Naive thymus-derived CD8-positive, alpha-beta T cell (primary cell): ENCODE measurements at regions not wholly inside any gene's neighbourhood (a gene's known extent, or its start where the extent isn't known, plus 50 kb on each side); places are given as distances from the start of the nearest gene placed in this dataset.
"Not testable (repeated sequence)": the region's sequence is repeated elsewhere in the genome, so short reads cannot be mapped to it uniquely, and the experiment has no call there.

ENCODE experiments used
- ATAC-seq, 2 donors: fragments of 150-1000 bp; cut with Tn5 transposase in 1 of 2; sonication (Bioruptor Pico), chemical (Tn5 transposase) in 1 of 2; 1 replicate in 1 of 2; 2 replicates in 1 of 2; pipeline ENCODE4 v1.10.0; 2021; ENCODE audit warnings: mild to moderate bottlenecking in 2 of 2, moderate library complexity in 2 of 2
- POLR2A ChIA-PET: fragments of 350-600 bp; sonication (Branson Sonifier 250); formaldehyde crosslinking; loops from one replicate; lab custom pipeline; 2021; ENCODE audit warnings: antibody characterized with exemption; lab: Charles Lee
- DNase-seq, 10 donors: peaks; one replicate each; pipeline versions ENCODE4 v3.0.0 to v3.0.0-alpha.2; 2020 to 2022
- H3K27ac Mint-ChIP-seq, 10 donors: one replicate each; pipeline ENCODE4 v1.8.0; 2020 to 2022; ENCODE audit warnings: mild to moderate bottlenecking in 10 of 10, mixed read lengths in 10 of 10, moderate library complexity in 4 of 10, inconsistent platforms in 1 of 10
- H3K27me3 Mint-ChIP-seq, 5 donors: one replicate each; pipeline ENCODE4 v1.8.0; 2021 to 2022; ENCODE audit warnings: mixed read lengths in 5 of 5
- H3K36me3 Mint-ChIP-seq, 3 donors: one replicate each; pipeline ENCODE4 v1.8.0; 2020 to 2022; ENCODE audit warnings: mixed read lengths in 3 of 3, mild to moderate bottlenecking in 2 of 3, inconsistent platforms in 1 of 3
- H3K4me1 Mint-ChIP-seq, 4 donors: one replicate each; pipeline ENCODE4 v1.8.0; 2021 to 2022; ENCODE audit warnings: mixed read lengths in 4 of 4
- H3K4me3 Mint-ChIP-seq, 10 donors: one replicate each; pipeline ENCODE4 v1.8.0; 2020 to 2022; ENCODE audit warnings: mild to moderate bottlenecking in 10 of 10, mixed read lengths in 10 of 10, moderate library complexity in 6 of 10, inconsistent platforms in 1 of 10
- H3K9me3 Mint-ChIP-seq, 9 donors: one replicate each; pipeline ENCODE4 v1.8.0; 2020 to 2022; ENCODE audit warnings: mixed read lengths in 9 of 9, mild to moderate bottlenecking in 3 of 9, inconsistent platforms in 1 of 9, moderate library complexity in 1 of 9

- H3K9me3 Mint-ChIP-seq, H3K36me3 Mint-ChIP-seq, H3K27me3 Mint-ChIP-seq, POLR2A ChIA-PET, ATAC-seq: not testable (repeated sequence)
- Mint-ChIP-seq H3K4me1 (peaks cover 4 to 19% (median 14%) of the 10 kb centered on the region in 4 donors), H3K27ac (peak overlapping the region in 9 of 10 donors; percentile 27 to 89 (median 78)), H3K4me3 (peak overlapping the region; percentile 78 to 96 (median 88))
- DNase-seq = peak in 8 of 10 donors; percentile 5 to 67 (median 24)
Observed at GRCh38 chr2:87075054-87075790, 53.6 kb upstream of the PLGLB1 start.

GRCh38 chr2:87075791-87076252 is 54.2 kb upstream of the PLGLB1 start:
- Mint-ChIP-seq H3K4me1 (peaks cover 1 to 13% (median 9%) of the 10 kb centered on the region in 4 donors), H3K4me3 (peak overlapping the region; percentile 61 to 93 (median 82)), H3K27ac (peak overlapping the region in 6 of 10 donors; percentile 69 to 96 (median 82))
- ATAC-seq = peak; percentile 42 to 46
- POLR2A ChIA-PET, H3K27me3 Mint-ChIP-seq, H3K36me3 Mint-ChIP-seq, H3K9me3 Mint-ChIP-seq: not testable (repeated sequence)
- peak in 9 of 10 donors; percentile 43 to 81 (median 64) for DNase-seq

GRCh38 chr2:87076253-87077123 is 54.8 kb upstream of the PLGLB1 start:
- POLR2A ChIA-PET, H3K27me3 Mint-ChIP-seq, H3K9me3 Mint-ChIP-seq, H3K36me3 Mint-ChIP-seq: not testable (repeated sequence)
- DNase-seq = peak; percentile 83 to 97 (median 92)
- H3K4me1 Mint-ChIP-seq = peaks cover 1 to 12% (median 7%) of the 10 kb centered on the region in 4 donors
- peak overlapping the region; percentile 90 to 97 (median 96) for H3K27ac Mint-ChIP-seq
- peak overlapping the region; percentile 89 to 96 (median 92) for H3K4me3 Mint-ChIP-seq
- peak; percentile 87 to 89 for ATAC-seq

GRCh38 chr2:87077124-87077446 is 55.4 kb upstream of the PLGLB1 start:
- ATAC-seq, DNase-seq, H3K9me3 Mint-ChIP-seq, H3K36me3 Mint-ChIP-seq, POLR2A ChIA-PET, H3K27me3 Mint-ChIP-seq: not testable (repeated sequence)
- Mint-ChIP-seq H3K4me1 (peaks cover 1 to 12% (median 7%) of the 10 kb centered on the region in 4 donors), H3K4me3 (peak overlapping the region; percentile 89 to 96 (median 92)), H3K27ac (peak overlapping the region; percentile 90 to 97 (median 96))

- H3K9me3 Mint-ChIP-seq, DNase-seq, H3K36me3 Mint-ChIP-seq, H3K4me3 Mint-ChIP-seq, H3K4me1 Mint-ChIP-seq, H3K27ac Mint-ChIP-seq, ATAC-seq, H3K27me3 Mint-ChIP-seq, POLR2A ChIA-PET: not testable (repeated sequence)
Observed at GRCh38 chr2:87081727-87082126, 60.1 kb upstream of the PLGLB1 start.

- DNase-seq, ATAC-seq, H3K9me3 Mint-ChIP-seq, H3K4me3 Mint-ChIP-seq, H3K36me3 Mint-ChIP-seq, H3K4me1 Mint-ChIP-seq, POLR2A ChIA-PET, H3K27me3 Mint-ChIP-seq: not testable (repeated sequence)
- peak overlapping the region in 1 of 10 donors; percentile 12 for H3K27ac Mint-ChIP-seq
Observed at GRCh38 chr2:87088079-87088478, 66.4 kb upstream of the PLGLB1 start.

- H3K9me3 Mint-ChIP-seq, H3K27me3 Mint-ChIP-seq, DNase-seq, POLR2A ChIA-PET, ATAC-seq, H3K4me1 Mint-ChIP-seq, H3K27ac Mint-ChIP-seq, H3K36me3 Mint-ChIP-seq, H3K4me3 Mint-ChIP-seq: not testable (repeated sequence)
Observed at GRCh38 chr2:87089401-87089800, 67.8 kb upstream of the PLGLB1 start.

- H3K36me3 Mint-ChIP-seq, H3K4me1 Mint-ChIP-seq, POLR2A ChIA-PET, H3K4me3 Mint-ChIP-seq, H3K9me3 Mint-ChIP-seq, H3K27ac Mint-ChIP-seq, DNase-seq, ATAC-seq, H3K27me3 Mint-ChIP-seq: not testable (repeated sequence)
Observed at GRCh38 chr2:87093252-87093651, 71.6 kb upstream of the PLGLB1 start.

GRCh38 chr2:87093937-87094529 is 72.4 kb upstream of the PLGLB1 start:
- H3K36me3 Mint-ChIP-seq, H3K27ac Mint-ChIP-seq, H3K4me3 Mint-ChIP-seq, H3K4me1 Mint-ChIP-seq, H3K9me3 Mint-ChIP-seq, ATAC-seq, H3K27me3 Mint-ChIP-seq, POLR2A ChIA-PET, DNase-seq: not testable (repeated sequence)

- H3K36me3 Mint-ChIP-seq, H3K4me1 Mint-ChIP-seq, POLR2A ChIA-PET, H3K27me3 Mint-ChIP-seq, H3K9me3 Mint-ChIP-seq, ATAC-seq, H3K4me3 Mint-ChIP-seq, H3K27ac Mint-ChIP-seq, DNase-seq: not testable (repeated sequence)
Observed at GRCh38 chr2:87095804-87096203, 74.2 kb upstream of the PLGLB1 start.

GRCh38 chr2:87128761-87129553 is 107.3 kb upstream of the PLGLB1 start:
- peak overlapping the region in 1 of 10 donors; percentile 9 for H3K4me3 Mint-ChIP-seq
- H3K9me3 Mint-ChIP-seq, DNase-seq, POLR2A ChIA-PET, H3K4me1 Mint-ChIP-seq, H3K36me3 Mint-ChIP-seq, H3K27me3 Mint-ChIP-seq, ATAC-seq: not testable (repeated sequence)
- peak overlapping the region in 3 of 10 donors; percentile 61 to 86 (median 69) for H3K27ac Mint-ChIP-seq

- DNase-seq = not testable (repeated sequence)
Observed at GRCh38 chr2:87132577-87132976, 110.9 kb upstream of the PLGLB1 start.

More at GRCh38 chr2:87132577-87132976, 110.9 kb upstream of the PLGLB1 start:
- H3K27ac Mint-ChIP-seq, H3K9me3 Mint-ChIP-seq, POLR2A ChIA-PET, H3K4me3 Mint-ChIP-seq, ATAC-seq, H3K27me3 Mint-ChIP-seq, H3K4me1 Mint-ChIP-seq, H3K36me3 Mint-ChIP-seq: not testable (repeated sequence)
